ENCODE measurements at regions not wholly inside any gene's neighbourhood (a gene's known extent, or its start where the extent isn't known, plus 50 kb on each side); places are given as distances from the start of the nearest gene placed in this dataset.

DNA sequence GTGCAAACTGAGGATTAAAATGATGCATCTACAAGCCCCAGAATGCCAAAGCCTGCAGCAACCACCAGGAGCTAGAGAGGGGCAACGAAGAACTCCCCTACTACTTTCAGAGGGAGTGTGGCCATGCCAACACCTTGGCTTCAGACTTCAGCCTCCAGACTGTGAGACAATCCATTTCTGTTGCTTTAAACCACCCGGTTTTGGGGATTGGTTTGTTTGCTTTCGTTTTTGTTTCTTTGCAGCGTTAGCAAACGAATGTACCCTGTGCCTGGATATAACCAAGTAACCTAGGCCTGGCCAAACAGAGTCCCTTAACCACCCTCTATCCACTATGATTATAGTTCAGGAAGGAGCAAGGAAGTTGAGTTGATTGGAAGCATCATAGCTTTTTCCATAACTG, 171.2 kb upstream of the NCK2 start:
- no peak for DNase-seq (ENCODE audit: low read depth)

DNA sequence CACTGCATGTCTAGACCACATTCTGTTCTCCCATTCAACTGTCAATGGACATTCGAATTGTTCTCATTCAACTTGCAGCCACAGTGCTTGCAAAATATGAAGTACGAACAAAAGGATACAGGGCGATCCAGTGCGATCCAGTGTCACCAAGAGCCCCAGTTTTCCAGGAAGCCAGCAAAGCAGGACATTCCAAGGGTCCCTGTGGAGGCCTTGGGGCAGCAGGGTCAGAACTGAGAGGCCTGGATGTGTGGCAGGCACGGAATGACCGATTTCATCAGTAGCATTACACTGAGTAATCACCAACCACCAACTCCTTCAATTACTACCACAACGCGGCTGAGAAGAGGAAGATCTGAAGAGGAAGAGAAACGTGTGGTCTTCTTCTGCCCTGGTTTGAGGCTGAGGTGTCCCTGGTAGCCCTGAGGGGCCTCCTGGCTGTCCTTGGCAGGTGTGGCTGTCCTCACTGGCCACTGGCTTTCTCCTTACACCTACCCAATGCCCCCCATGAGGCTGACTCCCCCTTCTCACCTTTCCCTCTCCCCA, 172.7 kb upstream of the FHL2 start:
- no peak for DNase-seq (ENCODE audit: low read depth)

DNA sequence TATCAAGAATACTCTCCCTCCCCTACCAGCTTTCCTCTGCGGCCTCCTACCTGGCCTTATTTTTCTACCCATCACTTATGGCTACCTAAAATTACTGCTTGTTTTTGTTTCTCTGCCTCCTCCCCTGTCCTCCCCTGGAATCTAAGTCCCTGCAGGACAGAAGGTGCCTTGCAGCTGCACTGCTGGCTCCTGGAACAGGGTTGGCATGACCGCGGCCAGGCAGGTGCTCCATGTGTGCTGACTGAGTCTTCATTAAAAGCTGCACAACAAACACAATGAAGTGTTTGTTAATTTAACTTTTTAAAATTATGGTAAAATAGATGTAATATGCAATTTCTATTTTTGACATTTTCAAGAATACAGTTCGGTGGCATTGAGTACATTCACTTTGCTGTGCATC, 171.9 kb upstream of the FHL2 start:
- no peak for DNase-seq (ENCODE audit: low read depth)

DNA sequence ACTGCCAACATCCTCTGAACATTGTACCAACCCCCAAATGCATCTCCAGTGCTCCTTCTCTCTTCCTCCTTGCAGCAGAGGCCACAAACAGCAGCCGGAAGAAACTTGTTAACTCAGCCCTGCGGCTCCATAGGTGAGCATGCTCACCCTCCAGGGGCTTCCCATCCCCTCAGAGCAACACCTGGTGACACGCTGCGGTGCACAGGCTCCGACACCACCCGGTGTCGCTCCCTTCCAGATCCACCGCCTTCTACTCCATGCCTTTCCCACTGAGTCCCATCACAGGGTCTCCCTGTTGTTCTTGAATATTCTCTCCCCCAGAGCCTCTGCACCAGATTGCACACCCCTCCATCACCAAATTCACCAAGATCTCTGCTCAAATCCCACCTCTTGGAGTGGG, 171.5 kb upstream of the FHL2 start:
- DNase-seq (ENCODE audit: low read depth), result no peak

DNA sequence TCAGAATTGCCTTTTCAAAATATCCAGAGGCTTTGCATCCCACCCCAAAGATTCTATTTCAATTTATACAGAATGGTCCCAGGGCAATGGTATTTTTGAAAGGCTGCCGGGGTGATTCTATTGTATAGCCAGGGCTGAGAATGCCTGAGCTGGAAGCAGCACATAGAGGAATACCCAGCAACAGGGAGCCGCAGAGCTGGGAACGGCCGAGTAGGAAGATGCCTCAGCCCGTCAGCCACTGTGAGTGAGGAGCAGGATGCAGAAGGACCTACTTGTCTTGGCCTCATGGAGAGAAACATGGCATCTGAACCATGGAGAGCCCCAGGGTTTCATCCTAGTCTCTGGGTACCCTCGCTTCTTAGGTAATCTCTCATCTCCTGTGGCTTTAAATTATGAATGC, 170.8 kb upstream of the FHL2 start:
- DNase-seq (ENCODE audit: low read depth), result no peak

DNA sequence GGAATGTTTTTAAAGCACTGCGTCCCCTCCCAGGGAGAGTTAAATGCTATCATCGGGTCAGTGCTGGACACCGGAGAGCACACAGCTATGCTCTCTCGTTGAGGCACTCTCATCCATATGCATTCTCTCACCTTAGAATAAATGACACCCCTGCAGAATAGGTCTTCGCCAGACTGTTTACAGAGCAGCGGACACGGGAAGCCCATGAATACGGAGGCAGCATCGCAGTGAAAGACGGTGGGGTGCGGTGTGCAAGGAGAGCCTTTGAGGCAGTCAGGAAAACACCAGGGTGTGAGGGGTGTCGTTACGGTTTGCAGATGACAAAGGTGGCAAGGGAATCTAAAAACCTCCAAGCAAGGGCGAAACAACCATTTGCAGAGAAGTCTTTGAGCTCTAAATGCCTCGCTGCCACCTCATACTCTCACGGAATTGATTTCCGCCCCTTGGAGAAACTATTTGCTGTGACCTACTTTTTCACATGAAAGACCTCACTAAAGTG, 169.2 kb upstream of the FHL2 start:
- no peak for DNase-seq (ENCODE audit: low read depth)

DNA sequence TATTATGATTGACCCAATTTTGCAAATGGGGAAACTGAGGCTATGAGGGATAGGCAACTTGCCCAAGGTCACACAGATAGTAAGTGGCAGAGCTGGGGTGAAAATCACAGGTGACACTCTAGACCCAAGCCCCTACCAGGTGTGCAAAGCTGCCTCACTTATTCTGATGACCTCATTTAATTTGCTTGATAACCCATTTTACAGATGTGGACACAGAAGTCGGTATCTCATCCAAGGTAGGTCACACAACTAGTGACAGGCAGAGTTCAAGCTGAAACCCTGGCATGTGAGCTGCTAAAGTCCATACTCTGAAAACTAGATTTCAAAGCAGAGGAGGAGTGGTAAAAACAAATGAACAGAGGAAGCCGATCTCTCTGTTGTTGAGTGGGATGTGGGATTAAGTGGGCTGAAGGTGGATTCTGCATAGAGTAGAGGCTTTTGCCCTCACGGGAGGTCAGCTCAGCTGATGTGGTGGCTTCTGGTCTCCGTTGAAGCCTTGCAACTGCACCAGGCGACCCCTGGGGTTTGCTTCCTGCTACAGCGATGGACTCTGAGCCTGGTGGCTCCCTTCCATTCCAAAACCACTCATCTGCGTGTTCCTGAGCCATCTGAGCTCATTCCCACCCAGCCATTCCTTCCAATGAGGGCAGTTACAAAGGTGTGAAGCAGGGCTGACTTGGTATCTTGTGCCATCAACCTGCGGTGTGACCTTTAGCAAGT, 164.3 kb upstream of the FHL2 start:
- no peak for DNase-seq (ENCODE audit: low read depth)

DNA sequence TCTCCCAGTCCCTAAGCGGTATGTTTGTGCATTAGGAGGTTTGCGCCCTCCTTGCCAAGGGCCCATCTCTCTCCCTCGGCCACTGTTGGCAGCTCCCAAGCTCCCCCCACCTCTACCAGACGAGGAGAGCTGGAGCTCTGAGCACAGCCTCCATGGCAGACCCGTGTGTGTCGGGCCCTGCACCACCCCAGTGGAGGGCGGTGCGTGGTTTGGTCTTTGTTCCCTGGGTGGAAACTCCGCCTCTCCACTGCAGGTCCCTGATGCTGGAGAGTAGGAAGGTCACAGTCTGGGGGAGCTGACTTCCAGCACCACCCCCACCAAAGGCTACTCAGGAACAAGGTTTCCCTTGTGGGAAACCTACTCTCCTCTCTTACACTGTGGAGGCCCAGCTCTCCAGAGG, 162.6 kb upstream of the FHL2 start:
- DNase-seq (ENCODE audit: low read depth), result no peak

DNA sequence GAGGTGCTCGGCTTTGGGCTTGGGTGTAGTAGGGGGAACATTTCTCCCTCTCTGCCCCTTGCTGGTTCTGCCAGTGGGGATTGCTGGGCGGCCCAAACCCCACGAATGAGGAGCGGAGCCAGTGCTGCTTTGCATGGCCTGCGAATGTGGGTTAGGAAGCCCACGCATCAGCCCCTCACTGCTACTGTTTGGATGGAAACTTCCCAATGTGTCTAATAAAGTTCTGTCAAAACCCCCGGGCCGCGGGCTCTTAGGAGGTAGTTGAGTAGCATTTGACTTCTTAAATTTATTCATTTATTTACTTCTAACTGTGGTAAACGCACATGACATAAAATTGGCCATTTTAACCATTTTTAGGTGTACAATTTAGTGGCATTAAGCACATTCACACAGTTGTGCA, 161.3 kb upstream of the FHL2 start:
- no peak for DNase-seq (ENCODE audit: low read depth)

DNA sequence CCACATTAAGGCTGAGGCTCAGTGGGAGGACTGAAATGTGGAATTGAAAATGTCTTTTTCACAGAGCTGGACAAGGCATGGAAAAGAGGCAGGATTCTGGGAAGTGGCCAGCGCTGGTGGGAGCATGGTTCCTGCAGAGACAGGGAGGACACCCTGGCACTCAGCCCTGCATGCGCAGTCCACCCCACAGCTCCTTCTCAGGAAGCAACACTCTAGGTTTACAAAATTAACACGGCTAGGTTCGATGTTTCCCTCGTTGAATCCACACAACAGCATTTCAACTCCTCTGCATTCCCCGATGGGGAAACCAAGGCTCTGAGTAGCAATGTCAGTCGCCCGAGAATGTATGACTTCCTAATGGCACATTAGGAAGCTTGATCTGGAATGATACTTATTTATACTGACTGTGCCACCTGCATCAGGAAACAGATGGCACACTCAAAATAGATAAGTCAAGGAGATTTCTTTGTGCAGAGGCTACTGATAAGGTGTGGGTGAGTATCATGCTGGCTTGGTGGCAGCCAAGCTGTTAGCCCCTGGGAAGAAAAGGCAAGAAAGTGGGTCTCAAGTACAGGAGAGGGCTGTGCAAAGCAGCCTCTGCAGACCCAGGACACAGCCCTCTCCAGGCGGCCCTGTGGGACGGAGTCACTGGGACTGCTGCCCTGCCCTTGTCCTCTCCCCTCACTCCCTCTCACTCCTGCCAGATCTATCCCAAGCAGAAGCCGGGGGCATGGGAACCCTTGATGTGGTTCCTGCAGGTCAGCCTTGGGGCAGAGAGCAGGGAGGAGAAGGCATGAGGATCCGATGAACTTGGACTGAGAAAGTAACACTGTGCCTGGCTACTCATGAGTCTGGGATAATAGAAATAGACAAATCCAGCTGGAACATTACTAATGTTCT, 158.4 kb upstream of the FHL2 start:
- DNase-seq (ENCODE audit: low read depth), result no peak

DNA sequence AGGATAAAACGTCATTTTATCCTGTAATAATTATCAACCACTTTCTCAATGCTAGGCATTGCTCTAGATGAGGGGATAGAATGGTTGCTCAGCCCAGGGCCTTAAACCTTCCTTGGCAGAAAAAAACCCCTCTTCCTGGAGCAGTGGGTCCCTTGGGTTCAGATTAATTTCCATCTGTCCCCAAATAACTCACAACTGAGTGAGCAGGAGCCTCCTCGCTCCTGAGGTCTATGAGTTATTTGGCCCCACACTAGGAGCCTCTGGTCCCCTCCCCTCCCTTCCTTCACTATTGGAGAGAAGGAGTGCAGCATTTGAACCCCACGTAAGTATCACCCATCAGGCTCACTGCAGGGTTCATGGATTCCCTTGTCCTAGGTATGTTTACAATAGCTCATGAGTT, 157.5 kb upstream of the FHL2 start:
- no peak for DNase-seq (ENCODE audit: low read depth)

DNA sequence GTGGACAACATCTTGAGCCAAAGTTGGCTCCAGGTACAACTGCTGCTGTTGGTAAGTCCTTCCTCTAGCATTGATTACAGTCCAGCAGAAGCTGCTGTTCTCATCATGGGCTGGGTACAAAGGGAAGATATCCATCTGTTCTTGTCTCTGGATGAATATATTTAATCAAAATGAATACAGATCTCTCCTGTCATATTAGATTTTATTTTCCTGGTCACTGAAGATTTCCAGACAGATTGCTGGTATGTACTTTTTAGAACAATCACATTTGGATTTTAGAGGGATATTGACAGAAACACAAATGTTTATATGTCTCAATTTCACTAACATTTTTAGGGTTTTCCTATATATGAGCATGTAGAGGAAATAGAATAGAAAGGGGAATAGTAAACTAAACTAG, 155.4 kb upstream of the FHL2 start:
- DNase-seq (ENCODE audit: low read depth), result no peak

DNA sequence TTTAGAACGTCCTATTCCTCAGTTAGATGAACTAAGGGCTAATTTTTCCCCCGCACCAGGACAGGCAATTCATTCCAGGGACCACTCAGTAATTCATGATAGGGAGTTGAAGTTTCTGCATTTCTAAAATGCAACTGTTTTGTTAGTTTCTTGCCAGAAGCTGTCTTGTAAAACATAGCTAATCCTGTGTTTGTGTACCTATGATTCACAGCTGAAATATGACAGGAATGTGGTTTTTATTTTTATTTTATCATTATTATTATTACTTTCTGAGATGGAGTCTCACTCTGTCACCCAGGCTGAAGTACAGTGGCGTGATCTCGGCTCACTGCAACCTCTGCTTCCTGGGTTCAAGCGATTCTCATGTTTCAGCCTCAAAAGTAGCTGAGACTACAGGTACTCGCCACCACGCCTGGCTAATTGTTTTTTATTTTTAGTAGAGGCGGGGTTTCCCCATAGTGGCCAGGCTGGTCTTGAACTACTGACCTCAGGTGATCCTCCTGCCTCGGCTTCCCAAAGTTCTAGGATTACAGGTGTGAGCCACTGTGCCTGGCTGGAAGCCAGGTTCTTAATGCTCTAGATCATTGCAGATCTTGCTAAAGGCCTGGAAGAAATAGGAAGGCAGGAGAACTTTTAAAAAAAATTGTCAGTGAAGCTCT, 154.8 kb upstream of the FHL2 start:
- peak; percentile 37 for DNase-seq (ENCODE audit: low read depth)

DNA sequence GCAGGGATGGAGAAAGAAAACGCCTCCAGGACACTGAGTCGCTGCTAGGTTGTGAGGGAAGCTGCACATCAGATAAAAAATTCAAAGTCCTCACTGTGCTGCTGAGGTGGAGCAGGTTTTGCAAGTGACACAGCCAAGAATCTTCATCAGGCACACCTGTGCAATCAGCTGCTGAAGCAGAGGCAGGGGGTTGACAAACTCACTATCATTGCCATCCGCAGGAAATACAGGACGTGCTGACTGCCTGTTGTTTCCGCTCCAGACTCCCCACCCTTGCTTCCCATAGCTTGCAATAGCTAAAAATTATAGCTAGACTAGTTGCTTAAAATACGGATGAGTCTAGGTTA, 147.8 kb upstream of the FHL2 start:
- no peak for DNase-seq (ENCODE audit: low read depth)

DNA sequence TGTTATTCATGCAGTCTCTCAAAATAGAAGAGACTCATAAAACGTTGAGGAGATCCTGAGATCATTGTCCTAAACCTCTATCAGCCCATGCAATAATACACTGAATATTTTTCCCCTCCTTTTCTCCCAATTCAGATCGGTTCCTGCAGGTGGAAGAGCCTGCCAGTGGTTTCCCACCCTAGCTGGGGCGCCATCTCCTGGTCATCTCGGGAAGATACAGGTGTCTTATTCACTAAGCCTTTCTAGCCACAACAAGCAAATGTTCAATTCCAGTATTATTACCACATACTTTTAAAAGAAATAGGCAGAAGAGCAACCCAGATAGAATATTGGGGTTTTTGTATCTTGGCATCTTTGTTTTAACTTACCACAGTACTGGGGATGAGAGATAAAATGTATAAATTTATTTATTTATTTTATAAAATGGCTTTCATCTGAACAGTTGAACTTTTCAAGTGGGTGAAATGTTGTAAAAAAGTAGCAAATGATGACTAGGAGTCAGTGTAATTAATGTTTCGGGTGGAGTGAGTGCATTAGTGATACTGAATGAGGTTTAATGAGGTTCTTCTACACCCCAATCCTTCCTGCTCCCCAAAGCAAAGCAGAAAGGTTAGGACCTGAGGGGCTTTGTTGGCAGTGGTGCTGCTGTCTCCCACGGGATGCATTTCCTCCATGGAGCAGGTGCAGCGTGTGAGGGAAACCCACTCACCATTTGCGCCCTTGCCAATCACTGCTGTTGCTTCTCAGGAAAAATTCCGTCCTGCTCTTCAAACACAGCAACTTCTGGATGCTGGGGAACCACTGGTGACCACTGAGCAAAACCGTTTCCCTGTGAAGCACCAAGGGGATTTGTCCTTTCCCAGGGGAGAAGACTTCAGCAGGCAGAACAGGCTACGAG, 147.1 kb upstream of the FHL2 start:
- peak; percentile 51 for DNase-seq (ENCODE audit: low read depth)

DNA sequence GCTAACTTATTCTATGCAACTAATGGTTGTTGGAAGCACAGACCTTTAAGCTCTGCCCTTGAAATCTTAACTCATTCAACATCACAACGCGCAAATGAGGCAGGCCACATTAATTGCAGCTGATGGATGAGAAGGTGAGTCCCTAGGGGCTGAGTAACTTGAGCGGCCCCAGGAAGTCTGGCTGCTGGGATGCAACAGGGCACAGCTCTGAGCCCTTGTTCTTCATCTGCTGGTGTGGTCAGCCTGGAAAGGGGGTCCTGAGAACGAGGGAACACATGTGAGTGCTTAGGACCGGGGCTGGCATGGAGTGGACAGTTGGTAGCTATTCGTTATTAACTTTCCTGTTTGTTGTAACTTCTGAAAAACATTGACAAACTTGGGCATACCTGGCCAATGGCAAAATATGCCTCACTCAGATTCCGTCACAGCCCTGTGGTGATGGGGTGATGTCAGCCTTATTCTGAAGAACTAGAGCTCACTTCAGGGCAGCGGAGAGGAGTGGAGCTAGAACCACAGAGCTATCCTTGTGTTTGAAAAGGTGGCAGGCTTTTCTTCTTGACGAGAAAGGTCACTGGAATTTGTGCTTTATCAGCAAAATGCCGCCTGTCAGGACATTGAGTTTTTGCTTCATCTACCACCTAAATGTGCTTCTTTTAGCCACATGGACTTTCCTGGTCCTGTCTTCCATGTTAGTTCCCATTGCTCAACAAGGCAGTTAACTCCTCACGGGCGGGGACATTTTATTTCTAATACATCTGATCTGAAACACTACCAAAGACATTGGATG, 145.9 kb upstream of the FHL2 start:
- DNase-seq (ENCODE audit: low read depth), result no peak

DNA sequence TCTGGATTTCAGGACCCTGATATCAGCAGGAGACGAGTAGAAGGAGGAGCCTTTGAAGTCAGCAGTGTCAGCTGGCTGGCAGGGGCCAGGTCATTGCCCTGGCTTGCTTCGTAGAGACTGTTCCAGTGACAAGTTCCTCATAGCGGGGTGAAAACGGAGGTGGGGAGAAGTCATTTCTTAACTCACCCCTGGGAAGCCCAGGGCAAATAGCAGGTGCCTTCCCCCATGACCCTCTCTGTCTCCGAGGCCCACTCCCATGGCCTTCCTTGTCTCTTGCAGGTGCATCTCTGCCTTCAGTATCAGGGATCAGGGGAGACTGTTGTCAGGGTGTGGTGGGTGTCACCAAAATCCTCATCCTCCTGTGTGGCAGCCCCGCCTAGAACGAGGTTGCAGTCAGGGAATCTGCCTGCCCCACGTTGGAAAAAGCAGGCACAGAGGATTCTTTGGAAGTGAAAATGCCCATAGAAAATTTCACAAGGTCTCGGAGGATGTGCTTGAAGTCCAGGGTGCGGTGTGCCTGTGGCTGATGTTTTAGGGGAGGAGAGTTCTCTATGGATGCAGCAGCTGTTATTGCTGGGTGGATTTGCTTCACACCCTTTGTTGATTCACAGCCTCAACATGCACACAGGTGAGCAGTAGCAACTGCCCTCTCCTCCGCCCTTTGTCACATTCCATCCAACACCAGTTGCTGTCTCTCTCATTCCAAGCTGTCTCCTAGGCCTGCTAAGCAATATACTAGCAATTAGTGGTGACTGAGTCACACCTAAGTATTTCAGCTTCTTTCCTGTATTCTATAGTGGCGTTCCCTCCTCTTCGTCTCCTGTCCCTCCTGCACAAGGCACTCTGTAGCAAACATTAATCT, 142.6 kb upstream of the FHL2 start:
- peak; percentile 20 for DNase-seq (ENCODE audit: low read depth)

DNA sequence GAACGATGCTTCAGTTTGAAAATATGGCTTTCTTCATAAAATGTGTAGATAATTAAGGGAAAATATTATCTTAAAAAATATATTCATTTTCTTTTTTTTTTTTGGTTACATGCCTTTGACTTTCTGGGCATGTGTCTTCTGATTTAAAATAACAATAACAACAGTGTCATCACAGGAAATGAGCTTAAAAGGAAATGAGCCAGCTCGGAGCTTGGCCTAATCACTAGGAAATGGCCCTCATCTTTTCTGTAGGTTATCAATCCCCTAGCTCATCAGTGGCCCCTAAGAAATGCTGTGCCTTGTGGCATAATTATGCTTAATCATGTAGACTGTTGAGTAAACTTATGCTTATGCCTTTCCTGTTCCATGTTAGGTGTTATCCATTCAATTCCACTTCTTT, 141.8 kb upstream of the FHL2 start:
- no peak for DNase-seq (ENCODE audit: low read depth)

DNA sequence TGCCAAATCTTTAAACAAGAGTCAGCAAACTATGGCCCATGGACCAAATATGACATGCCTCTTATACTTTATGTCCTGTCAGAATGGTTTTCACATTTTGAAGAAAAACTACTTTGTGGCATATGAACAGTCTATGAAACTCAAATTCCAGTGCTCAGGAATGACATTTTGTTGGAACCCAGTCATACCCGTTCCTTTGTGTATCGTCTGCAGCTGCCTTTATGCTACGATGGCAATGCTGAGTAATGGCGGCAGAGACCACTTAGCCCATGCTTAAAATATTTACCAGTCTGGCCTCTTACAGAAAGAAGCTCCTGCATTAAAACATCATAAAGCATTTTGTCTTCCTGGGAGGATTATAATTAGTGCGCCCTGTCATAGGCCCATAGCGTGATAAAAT, 140.5 kb upstream of the FHL2 start:
- DNase-seq (ENCODE audit: low read depth), result no peak
